GM18502 (cell line): ENCODE measurements at regions not wholly inside any gene's neighbourhood (a gene's known extent, or its start where the extent isn't known, plus 50 kb on each side); places are given as distances from the start of the nearest gene placed in this dataset.

Source experiments
- ATAC-seq: cut with Tn5 transposase; IDR thresholded peaks from one replicate; pipeline ENCODE4 v1.9.1; 2021; ENCODE audit warnings: mild to moderate bottlenecking; ENCODE audit not compliant: unreplicated experiment, poor library complexity

GRCh38 chr11:15645201-15645600 lies 530.5 kb downstream of the INSC start:
- no peak for ATAC-seq

- ATAC-seq: no peak
Measured at GRCh38 chr11:15649371-15650104, 534.8 kb downstream of the INSC start.

- peak; percentile 98 for ATAC-seq
Measured at GRCh38 chr11:15650105-15650938, 535.6 kb downstream of the INSC start.

GRCh38 chr11:15651033-15651432 lies 536.3 kb downstream of the INSC start:
- no peak for ATAC-seq

GRCh38 chr11:15651816-15652215 lies 537.1 kb downstream of the INSC start:
- no peak for ATAC-seq

GRCh38 chr11:15653191-15653710 lies 538.5 kb downstream of the INSC start:
- no peak for ATAC-seq

GRCh38 chr11:15654451-15654850 lies 539.7 kb downstream of the INSC start:
- no peak for ATAC-seq

GRCh38 chr11:15655552-15655951 lies 540.8 kb downstream of the INSC start:
- no peak for ATAC-seq

GRCh38 chr11:15657264-15657663 lies 542.5 kb downstream of the INSC start:
- no peak for ATAC-seq

- ATAC-seq: no peak
Measured at GRCh38 chr11:15660496-15660895, 545.8 kb downstream of the INSC start.

- ATAC-seq: no peak
Measured at GRCh38 chr11:15662285-15662684, 547.6 kb downstream of the INSC start.

- no peak for ATAC-seq
Measured at GRCh38 chr11:15663777-15664218, 549.1 kb downstream of the INSC start.

GRCh38 chr11:15665368-15665871 lies 550.7 kb downstream of the INSC start:
- ATAC-seq: no peak

GRCh38 chr11:15667127-15667725 lies 552.5 kb downstream of the INSC start:
- ATAC-seq: no peak

- no peak for ATAC-seq
Measured at GRCh38 chr11:15668718-15669117, 554.0 kb downstream of the INSC start.

- no peak for ATAC-seq
Measured at GRCh38 chr11:15670520-15671070, 555.9 kb downstream of the INSC start.

- no peak for ATAC-seq
Measured at GRCh38 chr11:15671216-15671615, 556.5 kb downstream of the INSC start.

GRCh38 chr11:15672825-15673224 lies 558.1 kb downstream of the INSC start:
- ATAC-seq: no peak

GRCh38 chr11:15673408-15673831 lies 558.7 kb downstream of the INSC start:
- ATAC-seq: no peak

- no peak for ATAC-seq
Measured at GRCh38 chr11:15674756-15675155, 560.0 kb downstream of the INSC start.
